Tibial nerve (tissue), 4 donors: ENCODE measurements at regions not wholly inside any gene's neighbourhood (a gene's known extent, or its start where the extent isn't known, plus 50 kb on each side); places are given as distances from the start of the nearest gene placed in this dataset.

Source experiments
- DNase-seq, 2 donors: peaks; one replicate each; pipeline ENCODE4 v3.0.0-alpha.2; 2019; ENCODE audit warnings: low spot score in 2 of 2
- H3K27ac ChIP-seq, 4 donors: fragments of 200-600 bp; sonication (generic) in 3 of 4; one replicate each; pipeline ENCODE4 v1.5.1; 2017 to 2019; ENCODE audit warnings: mild to moderate bottlenecking in 1 of 4
- H3K27me3 ChIP-seq, 2 donors: fragments of 200-600 bp; sonication (generic) in 1 of 2; one replicate each; pipeline versions ENCODE4 v1.5.1 to v1.6.0; 2017 to 2019
- H3K36me3 ChIP-seq, 3 donors: fragments of 200-600 bp; sonication (generic); one replicate each; pipeline ENCODE4 v1.5.1; 2018 to 2019
- H3K4me1 ChIP-seq, 4 donors: fragments of 200-600 bp; sonication (generic) in 3 of 4; one replicate each; pipeline ENCODE4 v1.5.1; 2017 to 2019
- H3K4me3 ChIP-seq, 4 donors: fragments of 200-600 bp; sonication (generic) in 3 of 4; one replicate each; pipeline ENCODE4 v1.5.1; 2017 to 2019; ENCODE audit warnings: mild to moderate bottlenecking in 1 of 4, moderate library complexity in 1 of 4
- H3K9me3 ChIP-seq, 4 donors: fragments of 200-600 bp; sonication (generic) in 3 of 4; one replicate each; pipeline ENCODE4 v1.5.1; 2017 to 2019
- CTCF ChIP-seq, 5 experiments: fragments of 200-600 bp in 3 of 5; fragments of 450-650 bp in 2 of 5; sonication (generic) in 3 of 5; IDR thresholded peaks; one replicate each; pipeline ENCODE4 v1.5.1; 2016 to 2019; ENCODE audit warnings: antibody characterized with exemption in 5 of 5, mild to moderate bottlenecking in 3 of 5, moderate library complexity in 2 of 5
- EP300 ChIP-seq, 2 donors: sonication (generic); formaldehyde crosslinking; IDR thresholded peaks; one replicate each; pipeline ENCODE4 v1.6.1; 2017; ENCODE audit warnings: antibody characterized with exemption in 2 of 2, mild to moderate bottlenecking in 1 of 2
- POLR2A ChIP-seq, 2 donors: fragments of 450-650 bp; IDR thresholded peaks; one replicate each; pipeline ENCODE4 v1.6.1; 2017; ENCODE audit warnings: antibody characterized with exemption in 2 of 2, mild to moderate bottlenecking in 2 of 2, moderate library complexity in 2 of 2
- WGBS, 2 donors: methylation state at CpG; one replicate each; pipeline ENCODE4 v1.1.5; 2018; 5-methylcytosine and 5-hydroxymethylcytosine counted together

GRCh38 chr5:164435576-164435975 is 930.2 kb downstream of the MAT2B start:
- Histone ChIP-seq H3K4me1 (no peaks in the 10 kb centered on the region), H3K27ac (no peak overlapping the region), H3K4me3 (no peak overlapping the region), H3K9me3 (no peaks in the 10 kb centered on the region), H3K36me3 (no peaks in the 10 kb centered on the region), H3K27me3 (no peaks in the 10 kb centered on the region)
- WGBS, 2 donors = 75 to 77% methylated on average over 3 of the region's 3 CpGs
- no peak for TF ChIP-seq CTCF (IDR thresholded peaks at IDR 0.05)
- TF ChIP-seq POLR2A (IDR thresholded peaks at IDR 0.05) = no peak
- no peak for TF ChIP-seq EP300 (IDR thresholded peaks at IDR 0.05)
- no peak for DNase-seq

- no peaks in the 10 kb centered on the region for H3K9me3 ChIP-seq
- no peaks in the 10 kb centered on the region for H3K27me3 ChIP-seq
- no peaks in the 10 kb centered on the region for H3K36me3 ChIP-seq
- no peak for DNase-seq
- WGBS, 2 donors = 78 to 83% methylated on average over 1 of the region's 1 CpG
- no peak for TF ChIP-seq EP300 (IDR thresholded peaks at IDR 0.05)
- H3K4me1 ChIP-seq = no peaks in the 10 kb centered on the region
- H3K27ac ChIP-seq = no peak overlapping the region
- H3K4me3 ChIP-seq = no peak overlapping the region
Measured at GRCh38 chr5:164439799-164440198, 934.4 kb downstream of the MAT2B start.

DNA sequence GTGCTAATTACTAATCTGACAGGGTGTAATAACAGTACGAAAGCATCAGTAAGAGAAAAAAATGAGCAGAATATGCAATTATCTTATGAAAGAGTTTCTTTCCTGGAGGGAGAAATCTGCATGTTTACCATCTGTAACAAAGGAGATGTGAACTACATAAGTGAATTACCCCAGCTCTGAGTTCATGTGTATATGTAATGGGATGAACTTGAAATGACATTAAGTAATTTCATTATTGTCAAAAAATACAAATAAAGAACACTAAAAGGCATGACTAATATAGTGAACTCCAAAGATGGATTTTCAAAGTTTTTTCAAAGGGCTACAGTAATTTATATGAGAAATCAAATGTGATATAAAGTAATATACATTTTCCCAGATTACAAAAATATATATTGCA is 944.0 kb downstream of the MAT2B start:
- Histone ChIP-seq H3K4me3 (no peak overlapping the region), H3K27ac (no peak overlapping the region), H3K36me3 (no peaks in the 10 kb centered on the region), H3K4me1 (no peaks in the 10 kb centered on the region), H3K9me3 (no peaks in the 10 kb centered on the region), H3K27me3 (no peaks in the 10 kb centered on the region)
- DNase-seq = no peak
- TF ChIP-seq EP300 (IDR thresholded peaks at IDR 0.05) (no peak), CTCF (IDR thresholded peaks at IDR 0.05) (no peak), POLR2A (IDR thresholded peaks at IDR 0.05) (no peak)
- WGBS, 2 donors = 68 to 74% methylated on average over 1 of the region's 1 CpG

GRCh38 chr5:164466033-164466432 is 960.6 kb downstream of the MAT2B start:
- no peaks in the 10 kb centered on the region for H3K27me3 ChIP-seq
- no peak for DNase-seq
- no peaks in the 10 kb centered on the region for H3K4me1 ChIP-seq
- H3K9me3 ChIP-seq = no peaks in the 10 kb centered on the region
- no peak overlapping the region for H3K4me3 ChIP-seq
- H3K36me3 ChIP-seq = no peaks in the 10 kb centered on the region
- no peak for TF ChIP-seq POLR2A (IDR thresholded peaks at IDR 0.05)
- H3K27ac ChIP-seq = no peak overlapping the region

DNA sequence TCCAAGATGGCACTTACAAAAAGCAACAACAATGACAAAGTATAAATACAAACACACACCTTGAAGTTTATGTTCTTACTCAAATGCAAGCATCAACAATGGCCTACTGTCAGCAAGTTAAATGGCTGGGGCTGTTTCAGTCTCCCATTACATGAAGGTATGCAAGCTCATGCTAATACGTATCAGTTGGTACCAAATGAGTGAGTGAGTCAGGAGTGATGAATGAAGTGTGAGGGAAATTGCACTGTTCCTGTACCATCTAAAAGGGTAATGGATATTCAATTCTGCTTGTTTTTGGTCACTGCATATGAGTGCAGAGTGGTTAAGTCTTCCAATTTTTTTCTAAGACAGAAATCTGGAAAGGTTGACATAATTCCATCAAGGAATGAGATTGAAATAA is 964.9 kb downstream of the MAT2B start:
- no peak overlapping the region for H3K4me3 ChIP-seq
- H3K4me1 ChIP-seq = no peaks in the 10 kb centered on the region
- no peak overlapping the region for H3K27ac ChIP-seq
- H3K27me3 ChIP-seq = no peaks in the 10 kb centered on the region
- H3K9me3 ChIP-seq = no peaks in the 10 kb centered on the region
- no peak for DNase-seq
- H3K36me3 ChIP-seq = no peaks in the 10 kb centered on the region
- WGBS, 2 donors = 61 to 68% methylated on average over 1 of the region's 1 CpG
- TF ChIP-seq EP300 (IDR thresholded peaks at IDR 0.05) (no peak), POLR2A (IDR thresholded peaks at IDR 0.05) (no peak), CTCF (IDR thresholded peaks at IDR 0.05) (no peak)

DNA sequence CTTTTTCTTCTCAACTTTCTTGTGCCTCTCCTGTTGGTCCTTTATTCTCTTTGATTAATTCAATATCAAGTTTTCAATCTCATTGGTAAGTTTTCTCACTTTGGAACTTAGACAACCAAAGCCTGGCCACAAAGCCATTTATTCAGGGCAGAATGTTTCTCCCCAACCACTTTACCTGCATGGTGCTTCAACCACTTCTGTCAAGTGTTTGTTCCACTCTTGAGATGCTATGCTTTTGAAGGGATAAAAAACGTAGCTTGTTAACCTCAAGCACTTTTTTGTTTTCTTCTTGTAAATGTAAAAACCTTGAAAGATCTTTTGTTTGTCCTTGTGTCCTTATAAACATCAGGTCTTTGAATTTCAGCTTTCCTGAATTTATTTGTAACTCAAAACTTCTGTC is 966.7 kb downstream of the MAT2B start:
- Histone ChIP-seq H3K27me3 (no peaks in the 10 kb centered on the region), H3K4me1 (no peaks in the 10 kb centered on the region), H3K4me3 (no peak overlapping the region), H3K36me3 (no peaks in the 10 kb centered on the region), H3K9me3 (no peaks in the 10 kb centered on the region), H3K27ac (no peak overlapping the region)
- DNase-seq = no peak
- WGBS, 2 donors = 51 to 62% methylated on average over 1 of the region's 1 CpG
- no peak for TF ChIP-seq EP300 (IDR thresholded peaks at IDR 0.05)
- TF ChIP-seq POLR2A (IDR thresholded peaks at IDR 0.05) = no peak
- TF ChIP-seq CTCF (IDR thresholded peaks at IDR 0.05) = no peak
